Astrocyte of the spinal cord (primary cell): ENCODE measurements at regions not wholly inside any gene's neighbourhood (a gene's known extent, or its start where the extent isn't known, plus 50 kb on each side); places are given as distances from the start of the nearest gene placed in this dataset.

Experiments
- DNase-seq: peaks from one replicate; pipeline ENCODE4 v3.0.0; 2011; ENCODE audit warnings: low read depth, low spot score
- H3K4me3 ChIP-seq: 2 replicates; pipeline ENCODE4 v1.5.1; 2011; ENCODE audit warnings: low read depth, mild to moderate bottlenecking, low read length, moderate library complexity
- in situ Hi-C: cut with HindIII; loops from 2 replicates; pipeline ENCODE4 v1.10.0; 2017; ENCODE audit warnings: low sequenced_read_pairs
- TF ChIP-seq, protein P1 (sequence below): IDR thresholded peaks from 2 replicates; pipeline ENCODE4 v1.5.1; 2012; ENCODE audit warnings: low read depth, mild to moderate bottlenecking, low read length, inconsistent platforms

DNA sequence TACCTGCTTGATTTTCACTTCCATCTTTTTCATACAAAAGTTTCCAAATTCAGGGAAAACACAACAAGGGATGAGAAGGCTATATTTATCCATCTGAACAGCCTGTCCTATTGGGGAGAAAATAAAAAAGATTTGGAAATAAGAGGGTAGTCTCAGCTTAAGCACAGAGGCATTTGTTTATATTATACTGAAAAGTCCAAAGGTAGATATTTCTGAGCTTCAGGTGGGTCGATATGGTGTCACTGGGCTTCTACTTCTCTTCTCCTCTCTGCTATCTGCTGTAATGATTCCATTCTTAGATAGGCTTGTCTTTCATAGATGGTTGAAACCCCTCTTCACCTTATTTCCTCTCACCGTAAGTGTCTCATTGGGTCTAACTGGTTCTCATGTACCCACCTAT lies 337.0 kb downstream of the INSC start:
- TF ChIP-seq, protein P1, sequence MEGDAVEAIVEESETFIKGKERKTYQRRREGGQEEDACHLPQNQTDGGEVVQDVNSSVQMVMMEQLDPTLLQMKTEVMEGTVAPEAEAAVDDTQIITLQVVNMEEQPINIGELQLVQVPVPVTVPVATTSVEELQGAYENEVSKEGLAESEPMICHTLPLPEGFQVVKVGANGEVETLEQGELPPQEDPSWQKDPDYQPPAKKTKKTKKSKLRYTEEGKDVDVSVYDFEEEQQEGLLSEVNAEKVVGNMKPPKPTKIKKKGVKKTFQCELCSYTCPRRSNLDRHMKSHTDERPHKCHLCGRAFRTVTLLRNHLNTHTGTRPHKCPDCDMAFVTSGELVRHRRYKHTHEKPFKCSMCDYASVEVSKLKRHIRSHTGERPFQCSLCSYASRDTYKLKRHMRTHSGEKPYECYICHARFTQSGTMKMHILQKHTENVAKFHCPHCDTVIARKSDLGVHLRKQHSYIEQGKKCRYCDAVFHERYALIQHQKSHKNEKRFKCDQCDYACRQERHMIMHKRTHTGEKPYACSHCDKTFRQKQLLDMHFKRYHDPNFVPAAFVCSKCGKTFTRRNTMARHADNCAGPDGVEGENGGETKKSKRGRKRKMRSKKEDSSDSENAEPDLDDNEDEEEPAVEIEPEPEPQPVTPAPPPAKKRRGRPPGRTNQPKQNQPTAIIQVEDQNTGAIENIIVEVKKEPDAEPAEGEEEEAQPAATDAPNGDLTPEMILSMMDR: no peak
- DNase-seq: no peak
- H3K4me3 ChIP-seq: no peak overlapping the region
- in situ Hi-C loops: no loop called here

DNA sequence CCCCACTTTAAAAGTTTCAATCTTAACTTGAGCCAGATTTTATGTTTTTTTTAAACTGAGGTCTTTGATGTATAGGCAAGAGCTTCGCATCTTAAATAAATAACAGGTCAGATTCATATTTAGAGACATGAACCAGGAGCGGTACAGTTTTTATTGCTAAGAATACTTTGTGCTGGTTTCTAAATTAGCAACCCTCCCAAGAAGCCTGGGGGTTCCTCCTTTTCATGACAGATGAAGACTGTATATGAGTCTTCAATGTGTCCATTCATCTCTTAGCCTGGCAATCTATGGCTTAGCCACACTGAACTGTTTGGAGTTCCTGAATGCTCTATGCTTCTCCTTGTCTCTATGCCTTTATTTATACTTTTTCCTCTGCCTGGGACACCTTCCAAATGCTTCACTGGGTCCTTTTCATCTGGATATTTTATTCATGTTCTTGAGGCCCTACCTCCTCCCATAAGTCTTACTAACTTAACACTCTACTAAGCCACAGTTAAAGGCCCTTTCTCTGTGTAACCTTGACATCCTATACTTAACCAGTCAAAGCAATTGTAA lies 338.6 kb downstream of the INSC start:
- no peak for DNase-seq
- TF ChIP-seq, protein P1: no peak
- in situ Hi-C loops: no loop called here
- H3K4me3 ChIP-seq: no peak overlapping the region

DNA sequence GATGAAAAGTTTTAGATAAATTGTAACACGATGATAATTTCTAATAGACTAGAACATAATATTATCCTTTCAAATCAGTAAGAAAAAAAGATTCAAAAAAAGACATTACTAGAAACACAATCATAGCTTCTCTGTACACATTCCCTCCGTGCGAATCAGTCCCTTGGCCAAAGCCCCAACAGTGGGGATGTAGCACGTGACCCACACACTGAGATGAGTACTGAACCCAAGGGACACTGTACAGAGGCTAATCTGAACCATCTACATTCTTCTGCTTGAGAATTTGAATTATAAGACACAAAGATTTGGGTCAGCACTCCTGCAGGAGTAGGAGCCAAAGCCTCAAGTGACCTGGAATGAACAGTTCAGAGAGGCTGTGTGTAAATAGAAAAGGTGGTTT lies 353.7 kb downstream of the INSC start:
- no peak overlapping the region for H3K4me3 ChIP-seq
- in situ Hi-C loops: no loop called here
- peak; percentile 16 for DNase-seq
- TF ChIP-seq, protein P1: no peak

DNA sequence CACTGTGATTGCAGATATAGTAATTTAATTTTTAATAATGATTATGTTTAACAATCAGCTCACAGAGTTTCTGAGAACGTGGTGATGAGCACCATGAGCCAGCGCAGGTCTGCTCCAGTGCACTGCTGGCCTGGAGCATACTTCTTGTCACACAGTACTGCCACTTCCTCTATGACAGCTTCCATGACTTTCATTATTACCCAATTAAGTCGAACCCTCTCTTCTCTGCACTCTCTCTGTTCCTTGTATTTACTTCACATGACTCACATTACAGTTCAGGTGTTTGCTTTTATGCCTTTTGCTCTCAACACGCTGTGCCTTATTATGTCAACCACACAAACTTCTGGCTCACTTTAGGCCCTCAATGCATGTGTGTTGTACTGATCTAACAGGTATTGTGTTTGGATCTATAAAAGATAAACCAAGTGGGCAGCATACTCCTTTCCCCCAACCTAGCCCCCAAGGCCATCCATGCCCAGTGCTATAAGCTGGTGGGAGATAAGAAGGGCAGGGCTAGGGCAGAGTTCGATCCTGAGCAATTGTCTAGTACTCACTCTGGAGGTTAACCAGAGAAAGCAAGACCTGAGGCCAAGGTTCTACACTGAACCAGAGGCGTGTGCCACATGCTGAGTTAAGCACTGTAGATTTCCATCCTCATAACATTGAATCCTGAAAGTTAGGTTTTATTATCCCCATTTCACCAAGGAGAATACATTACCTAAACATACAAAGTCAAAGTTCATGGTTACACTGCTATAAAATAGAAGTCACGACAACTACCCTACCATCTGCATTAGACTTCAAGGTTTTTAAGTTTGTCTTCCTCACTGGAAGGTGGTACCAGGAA lies 356.5 kb downstream of the INSC start:
- DNase-seq: no peak
- TF ChIP-seq, protein P1: no peak
- no peak overlapping the region for H3K4me3 ChIP-seq
- in situ Hi-C loops: no loop called here

DNA sequence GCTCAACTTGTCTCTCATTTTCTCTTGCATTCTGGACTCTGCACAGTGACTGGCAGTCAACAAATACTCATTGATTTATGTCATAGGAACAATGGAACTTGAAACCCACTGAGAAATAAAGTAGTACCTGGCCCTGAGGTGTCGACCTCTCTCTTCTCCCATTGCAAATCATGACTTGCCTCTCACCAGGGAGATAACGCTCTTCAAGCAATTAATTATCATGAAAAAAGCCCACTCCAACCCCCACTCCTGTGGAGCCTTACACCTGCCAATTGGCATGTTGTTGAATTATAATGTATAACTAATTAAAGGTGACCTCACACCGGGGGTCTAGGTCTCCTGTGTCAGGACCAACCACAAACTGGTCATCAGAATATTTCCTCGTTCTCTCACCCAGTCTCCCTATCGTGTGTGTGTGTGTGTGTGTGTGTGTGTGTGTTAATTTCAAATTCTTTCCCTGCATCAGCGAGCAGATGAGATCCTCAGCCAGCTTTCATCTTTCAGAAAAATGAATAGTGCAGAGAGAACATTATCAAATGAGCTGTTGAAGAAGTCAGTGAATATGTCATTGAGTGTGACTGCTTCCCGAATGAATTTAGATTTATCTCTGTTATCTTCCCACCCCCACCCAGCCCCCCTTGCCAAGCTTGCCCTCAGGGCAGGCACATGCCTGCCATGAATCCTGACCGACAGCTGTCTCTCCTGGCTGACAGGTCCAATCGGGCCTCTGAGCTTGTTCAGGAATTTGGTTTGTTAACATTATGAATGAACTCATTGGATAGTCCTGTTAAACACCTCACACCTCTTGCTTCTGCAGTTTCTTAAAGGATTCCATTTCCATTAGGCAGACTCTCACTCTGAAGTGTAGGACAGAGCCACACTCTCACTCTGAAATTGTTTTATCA lies 357.4 kb downstream of the INSC start:
- in situ Hi-C loops: no loop called here
- no peak for DNase-seq
- H3K4me3 ChIP-seq: no peak overlapping the region
- TF ChIP-seq, protein P1: no peak
